Ovary (tissue), 7 donors: ENCODE measurements at regions not wholly inside any gene's neighbourhood (a gene's known extent, or its start where the extent isn't known, plus 50 kb on each side); places are given as distances from the start of the nearest gene placed in this dataset.

ENCODE experiments used
- DNase-seq, 5 donors: peaks; one replicate each; pipeline ENCODE4 v3.0.0-alpha.2; 2019 to 2020
- H3K27ac ChIP-seq, 2 donors: fragments of 200-600 bp; one replicate each; pipeline versions ENCODE4 v1.5.1 to v1.8.0; 2019 to 2022
- H3K27me3 ChIP-seq: fragments of 200-600 bp; one replicate; pipeline ENCODE4 v1.8.0; 2022
- H3K36me3 ChIP-seq: fragments of 200-600 bp; sonication (generic); one replicate; pipeline ENCODE4 v1.5.1; 2019
- H3K4me1 ChIP-seq: one replicate; pipeline ENCODE4 v1.8.1; 2013; ENCODE audit warnings: mild to moderate bottlenecking, moderate library complexity; ENCODE audit not compliant: insufficient read depth
- H3K4me3 ChIP-seq: fragments of 200-600 bp; sonication (generic); one replicate; pipeline ENCODE4 v1.5.1; 2017
- H3K9me3 ChIP-seq, 2 donors: fragments of 200-600 bp in 1 of 2; sonication (generic) in 1 of 2; one replicate each; pipeline versions ENCODE4 v1.5.1 to v1.8.1; 2013 to 2019; ENCODE audit warnings: mild to moderate bottlenecking in 1 of 2, moderate library complexity in 1 of 2
- EP300 ChIP-seq: sonication (generic); formaldehyde crosslinking; IDR thresholded peaks from one replicate; pipeline ENCODE4 v1.6.1; 2017; ENCODE audit warnings: antibody characterized with exemption
- POLR2A ChIP-seq: fragments of 450-650 bp; IDR thresholded peaks from one replicate; pipeline ENCODE4 v1.6.1; 2017; ENCODE audit warnings: antibody characterized with exemption, mild to moderate bottlenecking, moderate library complexity
- WGBS, 3 donors: extraction: QIAGEN DNeasy Blood & Tissue Kit in 1 of 3; methylation state at CpG; one replicate each; pipeline versions ENCODE4 v1.1.5 to v1.1.7; 2013 to 2017; 5-methylcytosine and 5-hydroxymethylcytosine counted together
- intact Hi-C, 4 donors: fragments of 100-400 bp; cut with DNase I; formaldehyde crosslinking; loops; one replicate each; pipeline versions ENCODE4 v1.11.0 to v1.15.1; 2022 to 2023
- TF ChIP-seq, protein P1 (sequence below), 3 donors: fragments of 450-650 bp in 2 of 3; fragments of 200-600 bp in 1 of 3; IDR thresholded peaks; one replicate each; pipeline versions ENCODE4 v1.5.1 to v1.8.0; 2016 to 2022; ENCODE audit warnings: antibody characterized with exemption in 3 of 3, mild to moderate bottlenecking in 1 of 3
- donor health status: DM: no; HTN: no; CAD: no; lungs with moderate emphysema.
- donor health status: DM: no; HTN: no; CAD: no.
- donor health status: Bipolar disorder and iron deficiency.
- donor health status: DM: no; HTN: no; CAD: no.
- donor health status: DM: yes; HTN: yes; CAD: no.

DNA sequence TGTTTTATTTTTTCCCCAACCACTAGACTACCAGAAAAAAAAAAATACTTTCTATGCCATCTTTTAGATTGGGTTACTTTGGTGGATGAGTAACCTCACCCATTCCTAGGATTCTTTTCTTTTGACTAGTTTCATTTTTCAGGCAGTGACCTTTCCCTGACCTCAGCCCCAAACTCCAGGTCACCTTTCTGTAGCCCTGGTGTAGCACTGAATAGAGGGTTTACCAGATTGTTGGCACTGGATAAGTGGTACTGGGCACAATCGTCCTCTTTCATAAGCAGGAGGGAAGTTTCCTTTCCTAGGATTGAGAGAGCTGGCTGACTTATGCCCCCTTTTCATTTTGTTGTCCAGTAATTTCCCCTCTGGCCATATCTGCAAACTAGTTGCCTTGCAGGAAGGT is 169.4 kb upstream of the TMEM161B start:
- TF ChIP-seq EP300: no peak
- no peak for TF ChIP-seq POLR2A
- TF ChIP-seq, protein P1, sequence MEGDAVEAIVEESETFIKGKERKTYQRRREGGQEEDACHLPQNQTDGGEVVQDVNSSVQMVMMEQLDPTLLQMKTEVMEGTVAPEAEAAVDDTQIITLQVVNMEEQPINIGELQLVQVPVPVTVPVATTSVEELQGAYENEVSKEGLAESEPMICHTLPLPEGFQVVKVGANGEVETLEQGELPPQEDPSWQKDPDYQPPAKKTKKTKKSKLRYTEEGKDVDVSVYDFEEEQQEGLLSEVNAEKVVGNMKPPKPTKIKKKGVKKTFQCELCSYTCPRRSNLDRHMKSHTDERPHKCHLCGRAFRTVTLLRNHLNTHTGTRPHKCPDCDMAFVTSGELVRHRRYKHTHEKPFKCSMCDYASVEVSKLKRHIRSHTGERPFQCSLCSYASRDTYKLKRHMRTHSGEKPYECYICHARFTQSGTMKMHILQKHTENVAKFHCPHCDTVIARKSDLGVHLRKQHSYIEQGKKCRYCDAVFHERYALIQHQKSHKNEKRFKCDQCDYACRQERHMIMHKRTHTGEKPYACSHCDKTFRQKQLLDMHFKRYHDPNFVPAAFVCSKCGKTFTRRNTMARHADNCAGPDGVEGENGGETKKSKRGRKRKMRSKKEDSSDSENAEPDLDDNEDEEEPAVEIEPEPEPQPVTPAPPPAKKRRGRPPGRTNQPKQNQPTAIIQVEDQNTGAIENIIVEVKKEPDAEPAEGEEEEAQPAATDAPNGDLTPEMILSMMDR (IDR thresholded peaks at IDR 0.05): no peak
- DNase-seq: no peak
- intact Hi-C loops: no loop called here
- no peak overlapping the region for H3K27ac ChIP-seq
- 70 to 81% (median 72%) methylated on average over 1 of the region's 1 CpG for WGBS, 3 donors
- no peaks in the 10 kb centered on the region for H3K4me1 ChIP-seq
- H3K36me3 ChIP-seq: no peaks in the 10 kb centered on the region
- no peak overlapping the region for H3K4me3 ChIP-seq
- no peaks in the 10 kb centered on the region for H3K9me3 ChIP-seq
- H3K27me3 ChIP-seq: no peaks in the 10 kb centered on the region

DNA sequence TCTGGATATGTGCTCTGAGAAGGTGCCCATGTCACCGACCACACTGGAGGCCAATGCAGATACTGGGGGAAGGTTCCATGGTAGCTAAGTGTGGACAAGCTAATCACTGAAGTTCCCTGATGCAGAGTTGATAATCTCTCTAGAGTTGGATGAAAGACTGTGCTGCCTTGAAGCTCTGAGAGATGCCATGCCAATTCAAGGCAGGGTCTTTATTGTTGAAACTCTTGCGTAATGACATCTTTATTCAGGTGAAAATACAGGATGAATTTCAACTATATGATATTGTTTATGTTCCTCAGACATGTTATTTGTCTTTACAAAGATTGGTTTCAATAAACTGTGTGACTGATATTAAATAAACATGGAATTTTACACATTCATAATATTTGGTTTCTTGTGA is 167.6 kb upstream of the TMEM161B start:
- Histone ChIP-seq H3K4me3 (no peak overlapping the region), H3K27ac (no peak overlapping the region), H3K9me3 (no peaks in the 10 kb centered on the region), H3K36me3 (no peaks in the 10 kb centered on the region), H3K4me1 (no peaks in the 10 kb centered on the region), H3K27me3 (no peaks in the 10 kb centered on the region)
- intact Hi-C loops: no loop called here
- 93 to 98% (median 98%) methylated on average over 2 of the region's 2 CpGs for WGBS, 3 donors
- DNase-seq: no peak
- no peak for TF ChIP-seq POLR2A
- no peak for TF ChIP-seq EP300
- TF ChIP-seq, protein P1 (IDR thresholded peaks at IDR 0.05): no peak

DNA sequence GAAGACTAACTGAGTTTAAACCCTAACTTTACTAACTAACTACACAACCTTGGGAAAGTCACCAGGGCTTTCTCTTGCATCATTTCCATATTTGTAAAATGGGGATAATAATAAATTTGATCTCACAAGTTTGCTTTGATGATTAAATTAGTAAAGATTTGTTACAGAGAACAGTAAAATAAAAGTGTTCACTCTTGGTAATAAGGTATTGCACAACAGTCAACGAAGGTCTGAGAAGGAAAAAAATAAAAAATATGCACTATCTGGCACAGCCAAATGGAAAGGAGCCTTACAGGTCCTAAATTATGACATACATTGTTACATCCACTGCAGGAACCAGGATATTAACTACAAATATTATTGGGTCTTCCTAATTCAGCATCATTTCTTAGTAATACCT is 160.0 kb upstream of the TMEM161B start:
- intact Hi-C loops: no loop called here
- H3K27ac ChIP-seq: no peak overlapping the region
- no peak for DNase-seq
- no peaks in the 10 kb centered on the region for H3K27me3 ChIP-seq
- WGBS, 3 donors: 54 to 58% (median 58%) methylated on average over 1 of the region's 1 CpG
- H3K4me1 ChIP-seq: no peaks in the 10 kb centered on the region
- H3K36me3 ChIP-seq: no peaks in the 10 kb centered on the region
- H3K9me3 ChIP-seq: no peaks in the 10 kb centered on the region
- TF ChIP-seq, protein P1 (IDR thresholded peaks at IDR 0.05): no peak
- TF ChIP-seq POLR2A (no peak), EP300 (no peak)
- H3K4me3 ChIP-seq: no peak overlapping the region

DNA sequence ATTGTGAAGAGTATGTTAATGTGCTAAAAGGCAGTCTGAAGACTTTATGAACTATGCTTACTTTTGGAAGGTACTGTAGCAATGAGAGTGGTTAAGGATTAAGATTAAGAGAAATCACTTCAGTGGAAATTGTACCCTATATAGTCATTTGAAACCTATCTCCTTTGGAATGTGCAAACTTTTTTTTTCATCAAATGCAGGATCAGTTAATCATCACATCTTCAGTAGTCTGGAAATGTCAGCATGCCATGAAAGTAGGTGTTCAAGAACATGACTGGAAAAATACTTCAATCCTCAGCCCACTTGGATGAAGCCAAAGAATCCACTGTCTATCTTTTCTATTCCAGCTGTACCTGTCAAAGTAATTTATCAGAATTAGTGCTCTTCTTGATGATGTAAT is 157.8 kb upstream of the TMEM161B start:
- no peaks in the 10 kb centered on the region for H3K27me3 ChIP-seq
- TF ChIP-seq, protein P1 (IDR thresholded peaks at IDR 0.05): no peak
- TF ChIP-seq EP300: no peak
- no peak for TF ChIP-seq POLR2A
- intact Hi-C loops: no loop called here
- H3K27ac ChIP-seq: no peak overlapping the region
- H3K4me1 ChIP-seq: no peaks in the 10 kb centered on the region
- DNase-seq: no peak
- H3K36me3 ChIP-seq: no peaks in the 10 kb centered on the region
- no peaks in the 10 kb centered on the region for H3K9me3 ChIP-seq
- H3K4me3 ChIP-seq: no peak overlapping the region

DNA sequence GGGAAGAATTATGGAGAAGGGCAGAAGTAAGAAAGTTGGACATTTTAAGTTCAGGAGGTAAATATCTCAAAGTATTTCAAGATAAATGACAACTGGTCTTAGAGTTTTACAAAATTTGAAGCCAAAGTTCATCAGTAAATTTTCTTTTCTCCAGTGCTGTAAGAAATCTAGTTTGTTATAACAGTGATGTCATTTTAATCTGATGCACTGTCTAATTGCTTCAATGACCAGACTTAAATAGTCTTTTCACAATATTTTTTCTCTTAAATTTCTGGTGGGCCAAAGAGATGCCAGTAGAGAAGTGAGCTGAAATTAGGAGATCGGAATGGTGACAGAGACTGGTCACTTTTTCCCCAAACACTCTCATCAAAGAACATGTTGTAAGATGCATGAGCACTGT is 156.5 kb upstream of the TMEM161B start:
- intact Hi-C loops: no loop called here
- WGBS, 3 donors: 94 to 100% (median 96%) methylated on average over 1 of the region's 1 CpG
- H3K4me1 ChIP-seq: no peaks in the 10 kb centered on the region
- H3K4me3 ChIP-seq: no peak overlapping the region
- no peaks in the 10 kb centered on the region for H3K36me3 ChIP-seq
- H3K27me3 ChIP-seq: no peaks in the 10 kb centered on the region
- TF ChIP-seq, protein P1 (IDR thresholded peaks at IDR 0.05): no peak
- TF ChIP-seq POLR2A (no peak), EP300 (no peak)
- H3K9me3 ChIP-seq: no peaks in the 10 kb centered on the region
- H3K27ac ChIP-seq: no peak overlapping the region
- no peak for DNase-seq
